Neural crest cell (in vitro differentiated cells): ENCODE measurements at regions not wholly inside any gene's neighbourhood (a gene's known extent, or its start where the extent isn't known, plus 50 kb on each side); places are given as distances from the start of the nearest gene placed in this dataset.

Experiments used
- DNase-seq: peaks from one replicate; pipeline ENCODE4 v3.0.0; 2021; ENCODE audit warnings: low read depth, mixed read lengths, low spot score
- H3K27ac Mint-ChIP-seq: one replicate; pipeline ENCODE4 v1.8.0; 2021; ENCODE audit warnings: mild to moderate bottlenecking, mixed read lengths; ENCODE audit not compliant: unreplicated experiment
- H3K27me3 Mint-ChIP-seq: 2 replicates; pipeline ENCODE4 v1.8.0; 2021; ENCODE audit warnings: low read depth, mild to moderate bottlenecking, mixed read lengths
- H3K36me3 Mint-ChIP-seq: 2 replicates; pipeline ENCODE4 v1.8.0; 2021; ENCODE audit warnings: low read depth, mild to moderate bottlenecking, mixed read lengths
- H3K4me1 Mint-ChIP-seq: 2 replicates; pipeline ENCODE4 v1.8.0; 2021; ENCODE audit warnings: mixed read lengths
- H3K4me3 Mint-ChIP-seq: one replicate; pipeline ENCODE4 v1.8.0; 2021; ENCODE audit warnings: mild to moderate bottlenecking, mixed read lengths
- H3K9me3 Mint-ChIP-seq: 2 replicates; pipeline ENCODE4 v1.8.0; 2021; ENCODE audit warnings: mixed read lengths
- TF ChIP-seq, protein P1 (sequence below): fragments of 200-600 bp; sonication (generic); conservative IDR thresholded peaks from 2 replicates; pipeline ENCODE4 v1.5.0; 2021; ENCODE audit warnings: antibody characterized with exemption, mild to moderate bottlenecking

DNA sequence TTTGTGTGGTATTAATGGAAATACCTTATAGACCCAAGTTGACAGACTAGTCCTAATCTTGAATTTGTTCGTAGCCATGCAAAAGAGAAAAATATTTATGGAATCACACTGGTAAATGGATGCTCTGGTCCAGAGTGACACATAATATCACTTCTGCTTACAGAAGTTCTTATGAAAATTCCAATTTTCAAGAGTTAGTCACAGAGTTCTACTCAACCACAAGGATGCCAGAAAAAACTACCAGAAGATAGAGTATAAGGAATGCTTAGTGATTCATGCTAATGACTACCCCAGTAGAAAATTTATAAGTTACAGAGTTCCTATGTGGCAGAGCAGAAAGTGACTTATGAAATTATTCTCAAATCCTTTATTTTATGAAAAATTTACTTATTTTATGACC, 1384.8 kb downstream of the FAM133A start:
- Mint-ChIP-seq H3K4me3 (no peak overlapping the region), H3K36me3 (no peaks in the 10 kb centered on the region), H3K27ac (no peak overlapping the region), H3K27me3 (no peaks in the 10 kb centered on the region), H3K4me1 (no peaks in the 10 kb centered on the region), H3K9me3 (no peaks in the 10 kb centered on the region)
- TF ChIP-seq, protein P1, sequence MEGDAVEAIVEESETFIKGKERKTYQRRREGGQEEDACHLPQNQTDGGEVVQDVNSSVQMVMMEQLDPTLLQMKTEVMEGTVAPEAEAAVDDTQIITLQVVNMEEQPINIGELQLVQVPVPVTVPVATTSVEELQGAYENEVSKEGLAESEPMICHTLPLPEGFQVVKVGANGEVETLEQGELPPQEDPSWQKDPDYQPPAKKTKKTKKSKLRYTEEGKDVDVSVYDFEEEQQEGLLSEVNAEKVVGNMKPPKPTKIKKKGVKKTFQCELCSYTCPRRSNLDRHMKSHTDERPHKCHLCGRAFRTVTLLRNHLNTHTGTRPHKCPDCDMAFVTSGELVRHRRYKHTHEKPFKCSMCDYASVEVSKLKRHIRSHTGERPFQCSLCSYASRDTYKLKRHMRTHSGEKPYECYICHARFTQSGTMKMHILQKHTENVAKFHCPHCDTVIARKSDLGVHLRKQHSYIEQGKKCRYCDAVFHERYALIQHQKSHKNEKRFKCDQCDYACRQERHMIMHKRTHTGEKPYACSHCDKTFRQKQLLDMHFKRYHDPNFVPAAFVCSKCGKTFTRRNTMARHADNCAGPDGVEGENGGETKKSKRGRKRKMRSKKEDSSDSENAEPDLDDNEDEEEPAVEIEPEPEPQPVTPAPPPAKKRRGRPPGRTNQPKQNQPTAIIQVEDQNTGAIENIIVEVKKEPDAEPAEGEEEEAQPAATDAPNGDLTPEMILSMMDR = no peak
- no peak for DNase-seq

DNA sequence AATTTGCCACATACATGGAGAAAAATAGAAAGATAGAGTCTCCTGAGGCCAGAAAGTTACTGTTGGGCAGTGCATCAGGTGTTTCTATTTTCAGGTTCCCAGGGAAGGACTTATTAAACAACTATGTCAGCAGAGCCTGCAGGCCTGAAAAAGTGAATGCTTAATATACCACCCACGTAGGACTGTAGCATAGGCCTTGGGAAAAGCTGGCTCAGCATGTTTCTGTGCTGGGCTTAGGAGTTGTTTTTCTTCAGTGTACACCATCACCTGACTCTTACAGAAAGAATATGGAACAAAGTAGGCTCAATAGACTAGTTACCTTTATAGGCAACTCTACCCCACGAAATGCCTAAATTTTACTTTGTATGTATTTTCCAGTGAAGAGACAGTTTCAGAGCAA, 1385.9 kb downstream of the FAM133A start:
- TF ChIP-seq, protein P1 = no peak
- Mint-ChIP-seq H3K9me3 (no peaks in the 10 kb centered on the region), H3K36me3 (no peaks in the 10 kb centered on the region), H3K27me3 (no peaks in the 10 kb centered on the region), H3K27ac (no peak overlapping the region), H3K4me1 (no peaks in the 10 kb centered on the region), H3K4me3 (no peak overlapping the region)
- DNase-seq = no peak

DNA sequence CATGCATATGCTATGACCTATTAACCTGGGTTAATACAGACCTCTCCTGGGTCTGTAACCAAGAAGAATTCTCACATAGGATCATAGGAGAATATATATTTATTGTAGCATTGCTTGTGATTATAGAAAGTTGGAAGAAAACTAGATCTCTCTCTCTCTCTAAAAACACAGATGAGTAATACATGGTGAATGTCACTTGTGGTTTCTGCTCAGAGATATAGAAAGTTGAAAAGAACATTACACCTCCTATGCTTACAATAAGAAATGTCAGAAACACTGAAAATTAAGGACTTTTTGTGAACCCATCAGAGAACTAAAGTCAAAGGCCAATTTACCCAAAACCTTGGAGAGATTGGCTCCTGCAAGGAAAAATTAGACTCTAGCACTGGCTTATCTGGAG, 1389.5 kb downstream of the FAM133A start:
- no peak for DNase-seq
- Mint-ChIP-seq H3K27me3 (no peaks in the 10 kb centered on the region), H3K4me1 (no peaks in the 10 kb centered on the region), H3K27ac (no peak overlapping the region), H3K4me3 (no peak overlapping the region), H3K36me3 (no peaks in the 10 kb centered on the region), H3K9me3 (no peaks in the 10 kb centered on the region)
- TF ChIP-seq, protein P1 = no peak

DNA sequence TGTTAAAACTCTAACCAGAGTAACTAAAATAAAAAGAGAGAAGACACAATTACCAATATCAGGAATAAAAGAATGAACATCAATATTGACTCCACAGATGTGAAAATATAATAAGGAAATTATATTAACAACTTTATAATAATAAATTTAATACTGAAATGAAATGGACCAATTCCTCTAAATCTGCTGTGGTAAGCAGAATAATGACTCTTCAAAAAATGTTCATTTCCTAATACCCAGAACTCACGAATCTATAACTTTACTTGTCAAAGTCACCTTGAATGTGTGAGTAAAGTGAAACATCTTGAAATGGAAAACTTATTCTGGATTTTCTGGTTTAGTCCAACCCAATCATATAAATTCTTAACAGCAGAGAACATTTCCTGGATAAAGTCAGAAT, 1391.1 kb downstream of the FAM133A start:
- no peaks in the 10 kb centered on the region for H3K4me1 Mint-ChIP-seq
- H3K27me3 Mint-ChIP-seq = no peaks in the 10 kb centered on the region
- no peaks in the 10 kb centered on the region for H3K9me3 Mint-ChIP-seq
- no peaks in the 10 kb centered on the region for H3K36me3 Mint-ChIP-seq
- DNase-seq = no peak
- TF ChIP-seq, protein P1 = no peak
- H3K4me3 Mint-ChIP-seq = no peak overlapping the region
- H3K27ac Mint-ChIP-seq = no peak overlapping the region

DNA sequence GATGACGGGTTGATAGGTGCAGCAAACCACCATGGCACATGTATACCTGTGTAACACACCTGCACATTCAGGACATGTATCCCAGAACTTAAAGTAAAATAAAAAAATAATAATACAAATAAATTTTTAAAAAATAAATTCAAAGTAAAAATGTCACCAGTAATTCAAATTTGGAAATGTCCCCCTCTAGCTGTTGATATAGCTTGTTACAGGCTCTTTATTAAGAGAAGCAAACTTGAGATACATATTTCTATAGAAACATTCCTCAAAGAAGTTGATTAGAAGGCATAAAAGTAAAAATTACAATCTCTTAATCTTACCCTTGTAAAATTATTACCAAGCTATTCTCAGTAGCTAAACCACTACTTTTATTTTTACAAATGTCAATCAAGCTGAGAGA, 1397.0 kb downstream of the FAM133A start:
- no peak overlapping the region for H3K27ac Mint-ChIP-seq
- no peak for DNase-seq
- no peaks in the 10 kb centered on the region for H3K4me1 Mint-ChIP-seq
- TF ChIP-seq, protein P1 = peak; percentile 58
- H3K27me3 Mint-ChIP-seq = peaks cover 2% of the 10 kb centered on the region
- no peak overlapping the region for H3K4me3 Mint-ChIP-seq
- no peaks in the 10 kb centered on the region for H3K9me3 Mint-ChIP-seq
- no peaks in the 10 kb centered on the region for H3K36me3 Mint-ChIP-seq

DNA sequence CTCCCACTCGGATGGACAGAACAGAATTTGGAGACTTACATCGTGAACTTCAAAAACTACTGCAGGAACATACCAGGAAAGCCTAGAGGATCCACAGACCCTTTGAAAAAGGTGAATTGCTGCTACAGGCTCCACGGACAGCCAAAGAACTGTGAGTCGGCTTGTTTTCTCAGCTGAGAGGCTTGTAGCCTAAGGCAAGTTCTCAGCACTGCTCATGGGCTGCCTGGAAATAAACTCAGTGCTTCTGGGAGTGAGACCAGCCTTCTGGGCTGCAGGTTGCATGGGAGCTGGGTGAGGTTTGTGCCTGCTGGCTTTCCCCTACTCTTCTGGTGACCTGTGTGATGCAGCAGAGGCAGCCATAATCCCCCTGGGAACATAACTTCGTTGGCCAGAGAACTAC, 1397.6 kb downstream of the FAM133A start:
- DNase-seq = no peak
- H3K36me3 Mint-ChIP-seq = no peaks in the 10 kb centered on the region
- no peaks in the 10 kb centered on the region for H3K9me3 Mint-ChIP-seq
- no peaks in the 10 kb centered on the region for H3K4me1 Mint-ChIP-seq
- H3K4me3 Mint-ChIP-seq = no peak overlapping the region
- peaks cover 2% of the 10 kb centered on the region for H3K27me3 Mint-ChIP-seq
- TF ChIP-seq, protein P1 = no peak
- H3K27ac Mint-ChIP-seq = no peak overlapping the region
